ENCODE measurements at regions not wholly inside any gene's neighbourhood (a gene's known extent, or its start where the extent isn't known, plus 50 kb on each side); places are given as distances from the start of the nearest gene placed in this dataset.

DNA sequence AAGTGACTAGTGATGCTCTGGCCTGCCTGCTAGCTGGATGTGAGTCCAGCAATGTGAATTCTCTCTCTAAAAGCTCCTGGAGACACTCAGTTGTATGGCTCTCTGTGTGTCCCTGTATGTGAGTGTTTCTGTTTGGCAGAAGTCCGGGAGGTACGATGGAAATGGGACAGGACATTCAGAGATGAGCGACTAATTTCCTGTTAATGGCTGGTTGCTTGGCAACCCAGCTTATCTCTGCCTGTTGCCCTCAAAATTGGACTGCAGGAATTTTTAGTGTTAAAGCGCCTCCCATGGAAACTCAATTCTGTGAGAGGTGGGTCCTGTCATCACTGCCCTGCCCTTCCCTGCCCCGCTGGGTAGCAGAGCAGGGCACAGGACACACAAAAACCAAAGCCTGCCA is 136.8 kb upstream of the LRFN2 start:
- intact Hi-C loops (cut with DNase I), result no loop called here
- FAIRE-seq (no peak), DNase-seq (no peak), ATAC-seq (no peak)
- WGBS, 2 donors, result 77 to 79% methylated on average over 5 of the region's 5 CpGs
- Histone ChIP-seq H3K9me3 (no peaks in the 10 kb centered on the region), H3K36me3 (no peaks in the 10 kb centered on the region), H3K27ac (no peak overlapping the region), H3K27me3 (no peaks in the 10 kb centered on the region), H3K4me1 (no peaks in the 10 kb centered on the region), H3K4me3 (no peak overlapping the region)
- TF ChIP-seq, protein P1, sequence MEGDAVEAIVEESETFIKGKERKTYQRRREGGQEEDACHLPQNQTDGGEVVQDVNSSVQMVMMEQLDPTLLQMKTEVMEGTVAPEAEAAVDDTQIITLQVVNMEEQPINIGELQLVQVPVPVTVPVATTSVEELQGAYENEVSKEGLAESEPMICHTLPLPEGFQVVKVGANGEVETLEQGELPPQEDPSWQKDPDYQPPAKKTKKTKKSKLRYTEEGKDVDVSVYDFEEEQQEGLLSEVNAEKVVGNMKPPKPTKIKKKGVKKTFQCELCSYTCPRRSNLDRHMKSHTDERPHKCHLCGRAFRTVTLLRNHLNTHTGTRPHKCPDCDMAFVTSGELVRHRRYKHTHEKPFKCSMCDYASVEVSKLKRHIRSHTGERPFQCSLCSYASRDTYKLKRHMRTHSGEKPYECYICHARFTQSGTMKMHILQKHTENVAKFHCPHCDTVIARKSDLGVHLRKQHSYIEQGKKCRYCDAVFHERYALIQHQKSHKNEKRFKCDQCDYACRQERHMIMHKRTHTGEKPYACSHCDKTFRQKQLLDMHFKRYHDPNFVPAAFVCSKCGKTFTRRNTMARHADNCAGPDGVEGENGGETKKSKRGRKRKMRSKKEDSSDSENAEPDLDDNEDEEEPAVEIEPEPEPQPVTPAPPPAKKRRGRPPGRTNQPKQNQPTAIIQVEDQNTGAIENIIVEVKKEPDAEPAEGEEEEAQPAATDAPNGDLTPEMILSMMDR (IDR thresholded peaks at IDR 0.05), result no peak

DNA sequence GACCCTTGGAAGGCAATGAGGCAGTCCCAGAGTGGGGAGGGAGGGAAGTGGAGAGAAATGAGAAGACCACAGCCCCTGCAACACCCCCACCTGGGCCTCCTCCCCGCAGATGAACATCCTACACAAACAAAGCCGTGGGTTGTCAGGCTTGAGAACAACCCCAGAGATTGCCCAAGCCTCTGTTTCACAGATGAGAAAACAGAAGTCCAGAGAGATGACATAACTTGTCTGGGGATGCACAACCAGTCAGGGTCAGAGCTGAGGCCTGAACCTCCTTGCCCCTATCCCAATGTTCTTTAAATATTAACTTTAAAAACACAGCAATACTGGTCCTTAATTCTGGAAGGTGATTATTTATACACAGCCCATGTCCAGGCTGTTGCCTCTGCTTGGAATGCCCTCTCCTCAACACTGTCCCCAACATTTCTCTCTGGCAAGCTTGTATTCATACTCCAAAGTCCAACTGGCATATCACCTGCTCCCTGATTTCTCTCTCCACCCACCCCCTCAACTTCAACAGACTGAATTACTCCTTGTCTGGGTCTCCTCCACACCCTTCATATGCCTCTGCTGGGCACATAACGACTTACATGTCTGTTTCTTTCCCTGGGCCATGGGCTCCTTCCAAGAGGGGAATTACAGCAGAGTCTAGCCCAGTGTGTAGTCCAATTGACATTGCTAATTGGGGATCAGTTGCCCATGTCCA is 135.5 kb upstream of the LRFN2 start:
- no peaks in the 10 kb centered on the region for H3K4me1 ChIP-seq
- intact Hi-C loops (cut with DNase I), result no loop called here
- DNase-seq (no peak), ATAC-seq (no peak), FAIRE-seq (no peak)
- H3K36me3 ChIP-seq, result no peaks in the 10 kb centered on the region
- TF ChIP-seq, protein P1 (IDR thresholded peaks at IDR 0.05), result no peak
- H3K9me3 ChIP-seq, result no peaks in the 10 kb centered on the region
- WGBS, 2 donors, result 66 to 78% methylated on average over 3 of the region's 3 CpGs
- H3K27me3 ChIP-seq, result no peaks in the 10 kb centered on the region
- no peak overlapping the region for H3K27ac ChIP-seq
- no peak overlapping the region for H3K4me3 ChIP-seq

DNA sequence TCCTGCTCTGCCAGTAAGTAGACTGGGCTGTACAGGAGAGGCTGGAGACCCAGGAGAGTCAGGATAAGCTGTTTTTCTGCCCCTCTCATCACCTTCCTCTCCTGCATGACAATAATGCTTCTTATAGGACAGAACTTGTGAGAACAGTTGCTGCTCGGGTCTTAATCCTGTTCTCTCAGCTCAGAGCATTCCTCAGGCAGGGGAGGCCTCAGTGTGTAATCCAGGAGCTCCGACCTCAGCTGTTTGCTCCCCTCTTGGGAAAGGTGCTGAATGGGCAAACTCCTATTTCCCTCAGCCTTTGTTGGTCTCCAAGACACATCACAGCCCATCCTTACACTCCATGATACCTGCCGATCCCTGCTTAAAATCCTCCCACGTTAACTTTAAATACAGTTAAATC is 134.9 kb upstream of the LRFN2 start:
- Histone ChIP-seq H3K4me1 (no peaks in the 10 kb centered on the region), H3K9me3 (no peaks in the 10 kb centered on the region), H3K27ac (no peak overlapping the region), H3K4me3 (no peak overlapping the region), H3K27me3 (no peaks in the 10 kb centered on the region), H3K36me3 (no peaks in the 10 kb centered on the region)
- ATAC-seq (no peak), FAIRE-seq (no peak), DNase-seq (no peak)
- TF ChIP-seq, protein P1 (IDR thresholded peaks at IDR 0.05), result no peak
- intact Hi-C loops (cut with DNase I), result no loop called here
- 76 to 82% methylated on average over 4 of the region's 4 CpGs for WGBS, 2 donors

DNA sequence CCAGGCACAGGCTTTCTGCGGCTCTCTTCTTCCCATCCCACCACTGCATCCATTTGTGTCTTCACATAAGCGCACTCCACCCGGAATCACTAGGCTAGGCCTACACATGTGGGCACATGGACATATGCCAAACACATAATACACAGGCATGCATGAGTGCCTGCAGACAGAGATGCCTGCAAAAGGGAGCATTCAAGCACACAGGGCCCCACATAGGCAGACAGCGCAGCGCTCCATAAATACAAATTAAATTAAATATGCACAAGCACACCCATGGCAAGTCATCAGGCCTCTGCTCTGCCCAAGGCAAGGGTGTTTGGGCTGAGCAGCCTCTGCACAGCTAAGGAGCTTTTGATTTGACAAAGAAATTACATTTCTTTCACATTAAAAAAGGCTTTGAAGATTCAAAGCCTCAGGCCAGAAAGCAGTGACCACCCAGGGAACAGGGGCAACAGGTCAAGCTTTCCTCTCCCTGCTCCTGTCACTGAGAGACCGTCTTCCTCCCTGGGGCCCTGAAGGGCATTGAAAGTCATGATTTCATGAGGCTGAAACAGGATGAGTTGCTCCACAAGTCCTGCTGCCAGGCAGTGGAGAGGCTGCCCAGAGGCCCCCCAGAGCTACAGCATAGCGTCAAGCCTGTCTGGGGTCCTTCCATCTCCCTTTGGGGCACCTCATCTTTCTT is 134.2 kb upstream of the LRFN2 start:
- intact Hi-C loops (cut with DNase I), result no loop called here

More for the DNA sequence above, 134.2 kb upstream of the LRFN2 start:
- TF ChIP-seq, protein P1 (IDR thresholded peaks at IDR 0.05), result no peak
- no peak overlapping the region for H3K4me3 ChIP-seq
- no peak overlapping the region for H3K27ac ChIP-seq
- 93 to 95% methylated on average over 7 of the region's 7 CpGs for WGBS, 2 donors
- H3K4me1 ChIP-seq, result no peaks in the 10 kb centered on the region
- no peak for ATAC-seq
- DNase-seq, result no peak
- H3K27me3 ChIP-seq, result no peaks in the 10 kb centered on the region
- H3K36me3 ChIP-seq, result no peaks in the 10 kb centered on the region
- FAIRE-seq, result no peak
- H3K9me3 ChIP-seq, result no peaks in the 10 kb centered on the region

All from pancreas (tissue), 10 donors.